EH (cell line): ENCODE measurements at regions not wholly inside any gene's neighbourhood (a gene's known extent, or its start where the extent isn't known, plus 50 kb on each side); places are given as distances from the start of the nearest gene placed in this dataset.

Experiments
- DNase-seq: peaks from one replicate; pipeline ENCODE4 v3.0.0-alpha.2; 2015; ENCODE audit warnings: low read depth

DNA sequence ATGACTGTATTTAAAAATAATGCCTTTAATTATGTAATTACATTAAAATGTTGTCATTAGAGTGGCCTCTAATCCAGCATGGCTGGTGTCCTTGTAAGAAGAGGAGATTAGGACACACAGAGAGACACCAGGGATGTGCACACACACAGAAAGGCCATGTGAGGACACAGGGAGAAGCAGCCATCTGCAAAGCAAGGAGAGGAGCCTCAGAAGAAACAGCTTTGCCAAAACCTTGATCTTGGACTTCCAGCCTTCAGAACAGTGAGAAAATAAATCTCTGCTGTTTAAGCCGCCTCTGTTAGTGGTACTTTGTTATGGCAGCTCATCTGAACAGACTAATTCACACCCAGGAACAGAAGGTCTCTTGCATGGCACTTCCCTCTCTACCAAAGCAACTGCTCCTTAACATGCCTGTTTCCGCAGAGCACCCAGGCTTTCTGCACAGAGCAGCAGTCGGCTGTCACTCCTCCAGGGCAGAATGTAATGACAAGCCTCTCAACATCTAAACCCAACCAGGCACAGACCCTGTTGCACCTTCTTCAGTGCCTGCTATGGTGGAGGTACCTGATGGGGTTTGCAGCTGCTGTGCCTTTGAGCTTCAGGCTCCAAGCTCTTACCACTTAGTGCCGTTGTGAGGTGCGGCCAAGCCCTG lies 377.7 kb downstream of the TDRD15 start:
- DNase-seq, result no peak

DNA sequence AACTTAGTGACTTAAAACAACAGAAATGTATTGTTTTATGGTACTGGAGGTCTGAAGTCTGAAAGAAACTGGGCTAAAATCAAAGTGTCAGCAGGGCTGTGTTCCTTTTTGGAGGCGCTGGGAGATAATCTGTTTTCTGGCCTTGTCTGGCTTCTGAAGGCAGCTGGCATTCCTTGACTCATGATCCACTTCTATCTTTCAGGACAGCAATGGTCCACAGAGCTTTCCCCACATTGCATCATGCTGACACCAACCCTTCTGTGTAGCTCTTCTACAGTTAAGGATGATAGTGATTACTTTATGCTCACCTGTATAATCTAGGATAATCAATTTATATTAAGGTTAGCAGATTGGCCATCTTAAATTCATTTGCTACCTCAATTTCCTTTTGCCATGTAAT lies 392.1 kb downstream of the TDRD15 start:
- DNase-seq, result no peak

DNA sequence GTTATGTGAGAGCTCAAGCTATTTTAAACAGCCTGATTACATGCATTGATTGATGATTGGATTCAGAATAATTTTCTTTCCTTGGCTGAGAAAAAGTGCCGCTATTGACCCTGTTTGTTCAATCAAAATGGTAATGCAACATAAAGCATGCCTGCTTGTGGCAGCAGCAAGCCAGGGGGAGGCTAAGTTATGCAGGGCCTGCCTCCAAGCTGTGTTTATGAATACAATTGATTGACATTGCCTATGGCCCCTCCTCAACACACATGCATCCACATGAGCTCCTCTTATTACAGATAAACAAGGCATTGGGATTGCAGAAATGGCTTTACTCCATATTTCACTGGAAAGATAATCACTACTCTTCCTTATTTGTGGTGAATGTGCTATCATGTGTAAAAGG lies 395.6 kb downstream of the TDRD15 start:
- DNase-seq, result no peak

DNA sequence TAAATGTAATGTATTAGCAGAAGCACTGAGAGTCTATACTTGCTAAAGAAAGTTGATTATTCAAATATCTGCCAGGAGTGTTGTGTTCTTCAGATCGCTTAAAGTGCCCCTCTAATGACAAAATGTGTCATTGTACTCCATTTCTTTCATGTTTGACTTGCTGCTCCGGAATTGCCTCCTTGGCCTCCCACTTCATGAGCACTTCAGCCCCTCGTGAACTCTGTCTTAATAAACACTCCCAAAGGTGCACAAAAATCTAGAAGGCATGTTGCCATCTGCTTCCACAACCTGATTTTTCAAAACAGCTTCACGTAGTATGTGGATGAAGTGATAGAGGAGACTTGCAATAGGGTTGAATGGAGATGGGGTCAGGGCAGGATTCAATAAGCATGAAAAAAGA lies 396.1 kb downstream of the TDRD15 start:
- no peak for DNase-seq

DNA sequence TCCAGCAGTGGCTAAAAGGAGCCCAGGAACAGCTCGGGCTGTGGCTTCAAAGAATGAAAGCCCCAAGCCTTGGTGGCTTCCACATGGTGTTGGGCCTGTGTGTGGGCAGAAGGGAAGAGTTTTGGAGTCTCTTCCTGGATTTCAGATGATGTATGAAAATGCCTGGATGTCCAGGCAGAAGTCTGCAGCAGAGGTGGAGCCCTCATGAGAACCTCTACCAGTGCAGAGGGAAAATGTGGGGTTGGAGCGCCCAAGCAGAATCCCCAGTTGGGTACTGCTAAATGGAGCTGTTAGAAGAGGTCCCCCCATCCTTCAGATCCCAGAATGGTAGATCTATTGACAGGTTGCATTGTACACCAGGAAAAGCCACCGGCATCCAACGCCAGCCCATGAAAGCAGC lies 412.1 kb downstream of the TDRD15 start:
- no peak for DNase-seq

DNA sequence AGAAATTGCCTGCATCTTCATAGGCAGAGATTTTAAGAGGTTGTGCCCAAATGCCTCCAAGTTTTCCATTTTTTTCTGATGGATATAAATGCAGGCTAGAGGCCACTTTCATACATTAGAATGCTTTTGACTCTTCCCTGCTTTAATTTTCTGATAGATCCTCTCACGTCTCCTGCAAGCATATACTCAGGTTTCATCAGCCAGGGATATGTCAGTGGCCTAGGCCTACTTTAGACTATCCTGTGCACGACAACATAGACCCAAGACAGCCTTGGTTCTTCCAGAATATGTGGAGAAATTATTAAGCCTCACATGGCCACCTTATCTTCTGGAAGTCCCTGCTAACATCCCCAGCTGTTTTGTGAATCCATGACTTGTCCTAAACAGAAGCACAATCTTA lies 415.9 kb downstream of the TDRD15 start:
- DNase-seq, result no peak

DNA sequence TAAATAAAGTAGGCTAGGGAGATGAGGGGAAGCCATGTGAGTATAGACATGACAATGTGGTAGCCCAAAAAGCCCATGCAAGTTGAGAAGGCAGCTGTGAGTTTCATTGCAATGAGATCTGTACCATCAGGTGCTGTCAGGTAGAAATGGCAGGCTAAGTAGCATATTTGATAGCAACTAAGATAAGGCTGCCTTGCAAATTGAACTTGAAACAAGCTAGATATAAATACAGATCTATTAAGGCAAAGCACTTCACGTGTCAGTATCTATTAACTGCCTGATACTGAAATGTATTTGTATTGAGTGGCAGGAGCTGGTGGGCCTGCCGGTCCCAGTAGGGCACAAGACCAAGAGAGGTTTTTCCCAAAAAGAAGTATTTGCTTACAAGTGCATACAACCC lies 419.9 kb downstream of the TDRD15 start:
- no peak for DNase-seq

DNA sequence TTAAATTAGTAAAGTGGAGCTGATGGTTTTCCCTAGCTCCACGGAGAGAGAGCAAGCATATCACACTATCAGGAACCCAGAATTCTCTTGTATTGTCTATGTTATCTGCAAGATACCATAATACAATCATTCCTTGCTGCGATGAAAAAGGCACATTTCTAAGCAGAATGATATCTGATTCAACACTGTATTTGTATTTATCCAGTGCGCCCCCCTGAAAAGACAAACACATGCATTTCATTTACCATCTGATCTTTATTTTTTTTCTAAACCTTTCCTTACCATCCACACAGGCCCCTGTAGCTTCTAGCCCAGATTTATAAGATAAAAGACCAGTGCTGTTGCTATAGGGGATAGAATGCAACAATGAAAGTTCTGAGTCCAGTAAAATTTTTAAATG lies 420.6 kb downstream of the TDRD15 start:
- no peak for DNase-seq

DNA sequence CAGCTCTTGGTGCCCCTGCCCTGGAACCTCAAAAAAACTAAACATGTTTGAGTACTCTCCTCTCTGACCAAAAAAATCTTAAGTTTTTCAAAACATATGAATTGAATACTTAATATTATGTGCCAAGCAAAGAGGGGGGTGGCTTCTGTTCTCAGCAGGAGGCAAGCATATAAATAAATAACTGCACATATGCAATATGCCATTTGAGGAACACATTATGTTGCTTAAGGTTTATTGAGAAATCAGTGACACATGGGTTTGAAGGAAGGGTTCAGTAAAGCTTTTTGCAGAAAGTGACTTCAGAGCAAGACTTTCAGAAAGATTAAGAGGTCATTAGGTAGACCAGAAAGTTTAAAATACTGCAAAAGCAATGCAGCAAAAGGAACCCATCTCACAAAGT lies 429.2 kb downstream of the TDRD15 start:
- no peak for DNase-seq

DNA sequence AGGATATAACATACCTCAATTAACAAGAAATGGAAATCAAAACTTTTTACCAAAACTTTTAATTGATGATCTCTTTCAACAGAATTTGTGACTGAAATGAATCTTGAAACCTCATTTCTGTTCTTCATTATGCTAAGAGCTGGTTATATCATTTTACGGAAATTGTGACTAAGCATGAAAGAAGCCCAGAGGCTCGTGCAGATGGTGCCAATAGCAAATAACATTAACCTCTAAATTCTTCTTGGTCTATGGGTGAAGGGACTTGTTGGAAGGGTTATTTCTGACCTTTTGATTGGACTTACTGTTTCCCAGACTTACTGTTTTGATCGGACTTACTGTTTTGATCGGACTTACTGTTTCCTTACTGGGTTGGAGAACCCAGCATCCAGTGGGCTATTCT lies 435.6 kb downstream of the TDRD15 start:
- peak; percentile 47 for DNase-seq

DNA sequence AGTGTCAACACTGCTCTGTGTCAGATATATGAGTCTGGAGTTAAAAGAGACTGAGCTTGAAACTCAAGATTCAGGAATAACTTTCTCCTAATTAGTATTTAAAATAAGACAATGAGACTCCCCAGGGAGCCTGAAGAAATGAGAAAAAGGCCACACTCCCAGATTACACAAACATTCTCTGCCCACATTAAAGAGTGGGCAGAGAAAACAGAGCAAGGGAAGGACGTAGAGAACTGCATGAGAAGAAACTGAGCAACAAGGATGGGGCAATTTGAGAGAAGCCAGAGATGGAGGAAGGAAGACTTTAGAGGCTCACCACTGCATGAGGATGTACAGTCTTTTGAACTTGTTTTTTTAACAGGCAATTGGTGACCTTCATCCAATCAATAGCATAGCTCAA lies 438.2 kb downstream of the TDRD15 start:
- no peak for DNase-seq

DNA sequence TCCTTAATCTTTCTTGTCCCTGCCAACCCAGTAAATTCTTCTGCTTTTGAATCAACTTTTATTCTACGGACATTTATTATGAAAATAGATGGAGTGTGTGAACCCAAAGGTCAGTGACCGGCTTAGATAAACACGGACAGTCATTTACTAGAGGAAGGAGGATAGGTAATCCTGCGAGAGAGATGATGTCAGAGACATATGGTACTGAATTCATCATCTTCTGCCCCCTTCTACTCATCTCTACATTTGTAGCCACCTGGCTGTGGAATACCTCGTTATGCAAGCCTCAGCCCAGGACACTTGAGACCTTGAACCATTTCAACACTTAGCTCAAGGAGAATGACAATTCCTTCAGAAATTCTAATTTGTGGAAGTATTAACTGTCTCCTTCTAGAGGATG lies 443.6 kb downstream of the TDRD15 start:
- DNase-seq, result no peak

DNA sequence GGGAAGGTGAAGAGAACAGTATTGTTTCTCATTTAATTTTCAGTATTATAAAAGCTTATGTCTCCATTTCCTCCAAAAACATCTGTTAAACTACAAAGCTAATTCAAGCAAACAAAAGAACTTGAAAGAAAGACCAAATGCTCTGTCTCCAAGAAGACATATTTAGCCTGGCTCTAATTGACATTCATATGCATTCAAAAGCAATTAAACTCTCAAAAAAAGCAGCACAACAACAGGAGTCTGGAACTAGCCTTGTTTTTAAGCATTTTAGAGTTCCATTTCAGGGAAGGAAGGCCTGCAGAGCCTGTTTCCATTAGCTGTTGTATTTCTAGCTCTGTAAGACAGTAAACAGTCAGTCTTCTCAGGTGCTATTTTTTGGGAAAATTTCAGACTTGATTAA lies 447.9 kb downstream of the TDRD15 start:
- no peak for DNase-seq

DNA sequence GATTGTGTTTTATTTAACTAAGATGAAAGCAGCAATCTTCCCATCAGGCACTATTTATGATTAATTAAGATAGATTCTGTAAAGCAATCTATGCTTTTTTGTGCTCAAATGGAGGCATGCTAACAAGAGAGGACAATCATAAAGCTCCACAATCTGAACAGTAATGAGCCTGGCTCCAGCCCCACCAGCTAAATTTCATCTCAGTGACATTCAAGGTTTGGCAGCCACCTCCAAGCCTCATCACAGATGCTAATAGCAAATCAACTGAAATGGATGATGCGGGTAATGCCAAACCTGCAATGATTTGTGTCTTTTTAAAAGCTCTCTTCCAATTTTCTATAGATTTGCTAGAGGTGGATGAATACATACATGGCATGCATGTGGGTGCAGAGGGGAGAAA lies 456.6 kb downstream of the TDRD15 start:
- no peak for DNase-seq

DNA sequence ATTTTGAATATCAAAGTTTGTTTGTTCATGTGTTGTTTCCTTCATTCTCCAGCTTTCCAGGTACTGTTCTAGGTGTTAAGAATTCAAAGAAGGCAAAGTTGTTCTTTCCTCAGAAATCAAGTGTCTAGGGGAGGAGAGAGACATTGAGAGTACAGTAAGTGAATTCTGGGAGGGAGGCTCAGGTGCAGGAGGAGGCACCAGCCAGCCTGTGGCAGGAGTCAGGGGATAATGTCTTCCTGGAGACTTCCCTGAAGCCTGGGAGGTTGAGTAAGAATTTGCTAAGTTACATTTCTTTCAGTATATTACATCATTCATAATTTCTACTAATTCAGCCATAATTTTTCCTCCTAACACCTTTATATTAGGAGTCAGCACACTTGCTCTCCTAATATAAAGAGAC lies 462.1 kb downstream of the TDRD15 start:
- DNase-seq, result no peak

DNA sequence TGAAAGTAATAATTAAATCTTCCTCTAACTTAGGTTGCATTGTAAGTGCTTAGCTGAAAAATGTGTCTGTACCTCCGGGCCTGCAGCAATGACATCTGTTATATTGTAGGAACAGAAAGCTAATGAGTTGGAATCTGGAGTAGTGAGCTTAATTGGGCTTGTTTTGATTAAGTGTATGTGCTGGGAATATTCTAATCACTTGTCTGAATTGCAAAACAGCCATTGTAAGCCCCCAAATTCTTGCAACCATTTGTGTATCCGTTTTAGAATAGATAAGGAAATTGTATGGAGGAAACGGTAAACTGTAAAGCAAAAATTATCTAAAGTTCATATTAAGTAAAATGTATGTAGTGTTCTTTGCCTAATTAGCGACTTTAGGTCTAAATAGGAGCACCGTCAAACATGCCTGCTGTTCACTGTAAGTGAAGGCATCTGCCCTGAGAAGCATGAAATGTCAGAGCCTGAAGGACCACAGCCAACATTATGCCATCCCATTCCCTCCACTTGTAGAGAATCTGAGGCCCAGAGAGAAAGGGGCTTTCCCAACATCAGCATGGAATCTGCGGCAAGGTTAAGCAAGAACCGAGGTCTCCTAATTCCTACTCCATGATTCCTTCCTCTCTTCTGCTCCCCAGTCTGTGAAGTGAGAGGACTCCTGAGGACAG lies 466.4 kb downstream of the TDRD15 start:
- no peak for DNase-seq

DNA sequence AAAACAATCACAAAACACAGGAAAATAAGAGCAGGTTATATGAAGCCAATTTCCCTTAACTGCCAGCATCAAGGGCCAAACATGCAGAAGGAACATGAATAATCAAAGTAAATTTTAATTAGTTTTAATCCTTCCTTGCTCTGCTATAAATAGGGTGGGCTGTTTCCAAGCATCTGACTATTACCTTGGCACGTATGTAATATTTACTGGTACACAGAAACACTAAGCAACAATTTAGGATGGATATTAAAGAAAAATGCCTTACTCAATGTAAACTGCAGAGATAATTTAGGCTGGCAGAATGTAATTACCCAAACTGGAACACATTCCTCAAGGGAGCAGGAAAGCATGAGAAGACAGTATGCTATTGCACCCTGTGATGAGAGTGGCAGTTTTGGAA lies 468.2 kb downstream of the TDRD15 start:
- DNase-seq, result no peak

DNA sequence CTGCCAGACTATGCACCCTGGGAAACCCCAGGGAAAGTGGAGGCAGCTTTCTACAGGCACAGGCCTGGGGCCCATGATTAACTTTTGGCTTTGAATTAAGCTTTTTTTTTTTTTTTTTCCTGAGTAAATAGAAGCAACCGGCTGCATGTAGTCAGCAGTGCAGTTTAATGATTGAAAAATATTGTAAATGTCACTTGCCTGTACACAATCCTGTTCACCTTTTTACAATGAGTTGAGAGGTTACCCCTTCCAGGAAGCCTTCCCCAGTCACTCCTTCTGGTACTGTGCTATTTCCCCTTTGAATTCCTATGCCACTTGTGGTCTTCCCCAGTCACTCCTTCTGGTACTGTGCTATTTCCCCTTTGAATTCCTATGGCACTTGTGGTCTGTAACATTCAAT lies 475.6 kb downstream of the TDRD15 start:
- DNase-seq, result peak; percentile 12

DNA sequence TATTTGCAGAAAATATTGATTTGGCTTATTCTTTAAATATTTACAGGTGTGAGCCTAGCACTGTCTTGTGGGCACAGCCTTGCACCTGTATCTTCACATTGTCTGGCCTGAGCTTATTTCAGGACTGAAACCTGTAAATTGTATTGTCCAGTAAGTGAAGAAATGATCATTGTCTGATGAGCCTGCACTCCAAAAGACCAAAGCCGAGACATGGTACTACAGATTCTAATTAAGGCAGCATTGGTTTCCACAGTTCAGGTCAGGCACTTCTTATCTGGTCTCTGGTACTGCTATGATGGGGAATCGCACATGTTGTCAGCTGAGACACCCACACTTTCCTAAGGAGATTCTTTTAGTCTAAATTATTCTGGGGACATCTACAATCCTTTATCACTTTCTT lies 479.0 kb downstream of the TDRD15 start:
- DNase-seq, result no peak

DNA sequence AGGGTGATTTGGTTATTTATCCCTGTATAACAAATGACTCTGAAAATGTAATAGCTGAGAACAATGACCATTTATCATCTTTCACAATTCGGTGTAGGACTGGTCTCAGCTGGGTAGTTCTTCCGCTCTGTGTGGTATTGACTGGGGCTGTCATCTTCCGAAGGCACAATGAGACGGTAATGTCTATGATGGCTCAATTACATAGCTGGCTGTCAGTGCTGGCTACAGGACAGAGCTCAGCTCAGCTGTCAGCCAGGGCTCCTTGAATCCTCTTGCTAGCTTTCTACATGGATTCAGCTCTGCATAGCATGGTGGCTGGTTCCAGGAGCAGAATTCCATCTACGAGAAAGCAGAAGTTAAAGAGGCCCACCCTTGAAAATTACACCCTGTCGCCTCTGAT lies 483.8 kb downstream of the TDRD15 start:
- no peak for DNase-seq

DNA sequence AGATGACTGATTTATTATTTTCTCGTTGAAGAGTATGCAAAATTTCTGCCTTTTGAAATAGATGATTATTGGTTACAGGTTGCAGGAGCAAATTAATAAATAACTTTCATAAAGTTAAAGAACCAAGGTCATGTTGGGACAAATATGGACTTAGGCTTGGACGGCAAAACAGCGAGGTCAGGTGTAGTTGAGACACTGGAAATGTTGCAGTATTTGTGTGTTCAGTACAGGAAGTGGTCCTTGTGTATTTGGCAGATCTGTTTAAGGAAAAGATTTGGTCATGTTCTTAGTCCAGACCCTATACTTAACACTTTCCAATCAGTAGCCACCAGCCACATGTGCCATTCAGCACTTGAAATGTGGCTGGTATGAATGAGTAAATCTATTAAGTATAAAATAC lies 486.5 kb downstream of the TDRD15 start:
- DNase-seq, result no peak

DNA sequence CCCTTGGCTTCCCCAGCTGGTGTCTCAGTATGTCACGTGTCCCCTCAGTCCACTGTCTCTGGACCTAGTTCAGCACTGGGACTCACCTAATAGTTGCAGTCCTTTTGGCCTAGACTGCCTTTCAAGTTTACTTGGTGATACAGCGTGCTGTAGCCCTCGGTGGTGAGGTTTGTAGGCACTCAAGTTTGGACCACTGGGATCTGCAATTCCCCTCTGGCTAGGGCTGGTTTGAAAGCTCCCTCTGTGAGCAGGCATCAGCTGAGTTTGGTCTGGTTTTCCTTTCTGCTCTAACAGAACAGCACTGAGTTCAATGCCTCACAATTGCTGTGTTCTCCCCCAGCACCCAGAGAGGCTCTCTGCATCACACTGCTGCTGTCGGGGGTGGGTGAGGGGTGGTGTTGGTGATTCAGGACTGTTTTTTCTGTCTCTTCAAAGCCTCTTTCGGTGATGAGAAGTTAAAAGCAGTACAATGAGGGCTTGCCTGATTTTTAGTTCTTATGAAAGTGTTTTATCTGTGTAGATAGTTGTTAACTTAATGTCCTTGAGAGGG lies 494.2 kb downstream of the TDRD15 start:
- DNase-seq, result no peak

DNA sequence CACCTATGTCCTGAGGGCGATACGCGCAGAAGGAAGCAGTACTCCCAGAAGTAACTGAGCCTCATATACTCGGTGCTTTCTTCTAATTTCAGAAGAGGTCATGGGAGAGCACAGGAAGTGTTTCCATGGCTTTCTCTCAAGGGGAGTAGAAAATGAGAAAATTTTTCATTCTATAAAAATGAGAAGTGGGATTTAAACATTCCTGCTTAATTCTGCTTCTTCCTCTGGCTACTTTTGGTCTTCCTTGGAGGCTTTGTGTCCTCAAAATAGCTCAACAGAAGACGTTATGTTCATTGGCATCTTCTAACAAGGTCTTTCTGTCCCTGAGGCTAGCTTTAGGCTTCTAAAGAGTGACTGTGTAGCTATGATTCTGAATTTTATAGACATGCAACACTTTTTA lies 497.0 kb downstream of the TDRD15 start:
- DNase-seq, result no peak

DNA sequence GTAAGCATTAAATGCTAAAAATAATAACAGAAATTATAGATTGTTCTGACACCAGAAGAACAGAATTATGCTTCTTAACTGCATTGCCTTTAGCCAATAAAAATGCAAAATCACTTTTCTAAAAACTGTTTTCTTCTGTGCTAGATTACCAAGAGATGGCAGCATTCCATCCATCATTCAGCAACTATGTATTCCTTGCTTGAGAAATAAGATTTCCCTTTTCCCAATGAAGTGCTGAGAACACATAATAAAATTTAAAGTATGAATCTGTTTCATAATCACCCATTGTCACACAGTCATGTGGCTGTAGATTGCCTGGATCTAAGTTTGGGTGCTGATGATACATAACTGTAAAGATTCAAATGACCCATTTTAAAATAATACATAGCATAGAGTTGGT lies 504.2 kb downstream of the TDRD15 start:
- peak; percentile 58 for DNase-seq
